ENCODE measurements at regions not wholly inside any gene's neighbourhood (a gene's known extent, or its start where the extent isn't known, plus 50 kb on each side); places are given as distances from the start of the nearest gene placed in this dataset.

DNA sequence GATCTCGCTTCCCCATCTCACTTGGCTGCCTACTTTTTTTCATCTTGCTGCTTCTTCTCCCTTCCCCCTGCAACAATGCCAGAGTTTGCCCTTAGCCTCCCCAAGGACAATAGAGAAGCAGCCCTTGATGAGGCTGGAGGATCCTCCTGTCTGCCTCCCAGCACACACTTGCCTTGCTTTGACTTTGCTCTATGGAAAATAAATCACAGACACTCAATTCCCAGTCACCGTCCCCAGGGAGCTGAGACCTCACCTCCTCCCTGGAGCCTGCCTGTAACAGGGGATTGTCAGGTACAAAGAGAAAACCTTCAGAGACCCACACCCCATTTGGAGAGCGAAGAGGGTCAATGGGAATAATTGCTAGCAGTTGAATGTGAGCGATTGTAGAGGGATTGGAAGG, 242.1 kb upstream of the ZNF462 start:
- TF ChIP-seq, protein P1, sequence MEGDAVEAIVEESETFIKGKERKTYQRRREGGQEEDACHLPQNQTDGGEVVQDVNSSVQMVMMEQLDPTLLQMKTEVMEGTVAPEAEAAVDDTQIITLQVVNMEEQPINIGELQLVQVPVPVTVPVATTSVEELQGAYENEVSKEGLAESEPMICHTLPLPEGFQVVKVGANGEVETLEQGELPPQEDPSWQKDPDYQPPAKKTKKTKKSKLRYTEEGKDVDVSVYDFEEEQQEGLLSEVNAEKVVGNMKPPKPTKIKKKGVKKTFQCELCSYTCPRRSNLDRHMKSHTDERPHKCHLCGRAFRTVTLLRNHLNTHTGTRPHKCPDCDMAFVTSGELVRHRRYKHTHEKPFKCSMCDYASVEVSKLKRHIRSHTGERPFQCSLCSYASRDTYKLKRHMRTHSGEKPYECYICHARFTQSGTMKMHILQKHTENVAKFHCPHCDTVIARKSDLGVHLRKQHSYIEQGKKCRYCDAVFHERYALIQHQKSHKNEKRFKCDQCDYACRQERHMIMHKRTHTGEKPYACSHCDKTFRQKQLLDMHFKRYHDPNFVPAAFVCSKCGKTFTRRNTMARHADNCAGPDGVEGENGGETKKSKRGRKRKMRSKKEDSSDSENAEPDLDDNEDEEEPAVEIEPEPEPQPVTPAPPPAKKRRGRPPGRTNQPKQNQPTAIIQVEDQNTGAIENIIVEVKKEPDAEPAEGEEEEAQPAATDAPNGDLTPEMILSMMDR (IDR thresholded peaks at IDR 0.05) = no peak
- no peak for TF ChIP-seq POLR2A (IDR thresholded peaks at IDR 0.05)
